MCF 10A (cell line): ENCODE measurements at regions not wholly inside any gene's neighbourhood (a gene's known extent, or its start where the extent isn't known, plus 50 kb on each side); places are given as distances from the start of the nearest gene placed in this dataset.

ENCODE experiments used
- BruUV-seq: library from RNA; stranded (reverse); fragments of 400-500 nt; replicated peaks from 2 replicates; lab custom pipeline; 2021; lab: Mats Ljungman, UMichigan
- CTCF ChIA-PET: fragments of 300-600 bp; sonication (Branson Sonifier 250); formaldehyde crosslinking; extraction: SDS; loops from one replicate; lab custom pipeline; 2021; ENCODE audit warnings: antibody characterized with exemption, inconsistent platforms; lab: Yijun Ruan, JAX
- POLR2A ChIA-PET: fragments of 300-600, 350-650 bp; sonication (Branson Sonifier 250); formaldehyde crosslinking; extraction: SDS; loops from one replicate; lab custom pipeline; 2020; ENCODE audit warnings: antibody characterized with exemption, inconsistent platforms; lab: Yijun Ruan, JAX
- DNase-seq: peaks from one replicate; pipeline ENCODE4 v3.0.0-alpha.2; 2018; ENCODE audit not compliant: unreplicated experiment
- H3K27ac Mint-ChIP-seq: one replicate; pipeline ENCODE4 v1.8.0; 2022; ENCODE audit warnings: mild to moderate bottlenecking, low read depth, mixed read lengths; ENCODE audit not compliant: unreplicated experiment
- H3K27me3 Mint-ChIP-seq: one replicate; pipeline ENCODE4 v1.8.0; 2022; ENCODE audit warnings: mixed read lengths; ENCODE audit not compliant: insufficient read depth, unreplicated experiment
- H3K36me3 Mint-ChIP-seq: one replicate; pipeline ENCODE4 v1.8.0; 2022; ENCODE audit warnings: mild to moderate bottlenecking, moderate library complexity, mixed read lengths; ENCODE audit not compliant: insufficient read depth, unreplicated experiment
- H3K4me1 Mint-ChIP-seq: one replicate; pipeline ENCODE4 v1.8.0; 2022; ENCODE audit warnings: mixed read lengths; ENCODE audit not compliant: insufficient read depth, unreplicated experiment
- H3K4me3 Mint-ChIP-seq: one replicate; pipeline ENCODE4 v1.8.0; 2022; ENCODE audit warnings: mild to moderate bottlenecking, moderate library complexity, mixed read lengths; ENCODE audit not compliant: unreplicated experiment
- H3K9me3 Mint-ChIP-seq: one replicate; pipeline ENCODE4 v1.8.0; 2022; ENCODE audit warnings: mixed read lengths; ENCODE audit not compliant: unreplicated experiment
- CTCF ChIP-seq: fragments of 200-600 bp; IDR thresholded peaks from one replicate; pipeline ENCODE4 v1.8.0; 2022; ENCODE audit warnings: antibody characterized with exemption, mild to moderate bottlenecking; ENCODE audit not compliant: unreplicated experiment
- intact Hi-C: fragments of 100-400 bp; cut with micrococcal nuclease; formaldehyde crosslinking; loops from 2 replicates; pipeline ENCODE4 v1.14.1; 2022

GRCh38 chr5:57680686-57681085 is 198.1 kb upstream of the ACTBL2 start:
- H3K27me3 Mint-ChIP-seq = no peaks in the 10 kb centered on the region
- peaks cover 35% of the 10 kb centered on the region for H3K4me1 Mint-ChIP-seq
- H3K9me3 Mint-ChIP-seq = no peaks in the 10 kb centered on the region
- no TSS peak for BruUV-seq
- no peak for TF ChIP-seq CTCF
- ChIA-PET POLR2A (no interaction called here), CTCF (no interaction called here)
- no peak overlapping the region for H3K4me3 Mint-ChIP-seq
- H3K27ac Mint-ChIP-seq = no peak overlapping the region
- H3K36me3 Mint-ChIP-seq = no peaks in the 10 kb centered on the region
- intact Hi-C loops = no loop called here
- no peak for DNase-seq

GRCh38 chr5:57677235-57677634 is 194.6 kb upstream of the ACTBL2 start:
- intact Hi-C loops = no loop called here
- no peak overlapping the region for H3K4me3 Mint-ChIP-seq
- H3K36me3 Mint-ChIP-seq = no peaks in the 10 kb centered on the region
- H3K4me1 Mint-ChIP-seq = peaks cover 15% of the 10 kb centered on the region
- ChIA-PET POLR2A (interaction anchor here (0.5 to 1.0 kb wide), 2 partner anchors 186 to 1619 kb away, joined by 3 read pairs; no protein-coding TSS in a partner anchor), CTCF (no interaction called here)
- no peak overlapping the region for H3K27ac Mint-ChIP-seq
- H3K9me3 Mint-ChIP-seq = no peaks in the 10 kb centered on the region
- TF ChIP-seq CTCF = no peak
- no peaks in the 10 kb centered on the region for H3K27me3 Mint-ChIP-seq
- DNase-seq = no peak
- BruUV-seq = no TSS peak

GRCh38 chr5:57676222-57677098 is 193.8 kb upstream of the ACTBL2 start:
- Mint-ChIP-seq H3K36me3 (no peaks in the 10 kb centered on the region), H3K9me3 (no peaks in the 10 kb centered on the region), H3K27ac (no peak overlapping the region), H3K27me3 (no peaks in the 10 kb centered on the region), H3K4me3 (no peak overlapping the region), H3K4me1 (peaks cover 7% of the 10 kb centered on the region)
- BruUV-seq = no TSS peak
- intact Hi-C loops = no loop called here
- TF ChIP-seq CTCF = no peak
- peak; percentile 36 for DNase-seq
- CTCF ChIA-PET = interaction anchor here (1.1 to 2.6 kb wide), 2 partner anchors 8 to 26 kb away, joined by 3 to 13 read pairs; no protein-coding TSS in a partner anchor
- POLR2A ChIA-PET = interaction anchor here (0.5 to 1.0 kb wide), 2 partner anchors 187 to 1618 kb away, joined by 3 read pairs; no protein-coding TSS in a partner anchor

GRCh38 chr5:57675236-57675635 is 192.6 kb upstream of the ACTBL2 start:
- no peak overlapping the region for H3K4me3 Mint-ChIP-seq
- CTCF ChIA-PET = interaction anchor here (0.6 to 2.6 kb wide), 4 partner anchors 7 to 479 kb away, joined by 3 to 13 read pairs (median 4); no protein-coding TSS in a partner anchor

More at GRCh38 chr5:57675236-57675635, 192.6 kb upstream of the ACTBL2 start:
- Mint-ChIP-seq H3K36me3 (no peaks in the 10 kb centered on the region), H3K9me3 (no peaks in the 10 kb centered on the region), H3K4me1 (peaks cover 6% of the 10 kb centered on the region), H3K27me3 (no peaks in the 10 kb centered on the region), H3K27ac (no peak overlapping the region)
- POLR2A ChIA-PET = interaction anchor here (0.7 to 0.8 kb wide), 2 partner anchors 528 to 792 kb away, joined by 3 to 4 read pairs; no protein-coding TSS in a partner anchor
- no peak for TF ChIP-seq CTCF
- intact Hi-C loops = no loop called here
- BruUV-seq = no TSS peak
- DNase-seq = no peak
